Activated CD8-positive, alpha-beta T cell treated with anti-CD3 and anti-CD28 coated beads, Interleukin-2, amount 10 ng/mL, durations not matched to agents 7 days and 5 days (primary cell): ENCODE measurements at regions not wholly inside any gene's neighbourhood (a gene's known extent, or its start where the extent isn't known, plus 50 kb on each side); places are given as distances from the start of the nearest gene placed in this dataset.
"Not testable (repeated sequence)": the region's sequence is repeated elsewhere in the genome, so short reads cannot be mapped to it uniquely, and the experiment has no call there.

Experiments
- ATAC-seq: fragments of 150-1000 bp; cut with Tn5 transposase; one replicate; pipeline ENCODE4 v1.10.0; 2021; ENCODE audit warnings: moderate library complexity
- CTCF ChIA-PET: fragments of 350-600 bp; sonication (Branson Sonifier 250); formaldehyde crosslinking; loops from one replicate; lab custom pipeline; 2021; ENCODE audit warnings: antibody characterized with exemption; lab: Charles Lee
- POLR2A ChIA-PET: fragments of 350-600 bp; sonication (Branson Sonifier 250); formaldehyde crosslinking; loops from one replicate; lab custom pipeline; 2021; ENCODE audit warnings: antibody characterized with exemption; lab: Charles Lee
- DNase-seq: peaks from one replicate; pipeline ENCODE4 v3.0.0-alpha.2; 2020
- H3K27ac Mint-ChIP-seq: one replicate; pipeline ENCODE4 v1.8.0; 2021; ENCODE audit warnings: mild to moderate bottlenecking, mixed read lengths
- H3K27me3 Mint-ChIP-seq: one replicate; pipeline ENCODE4 v1.8.0; 2021; ENCODE audit warnings: low read depth, mixed read lengths
- H3K36me3 Mint-ChIP-seq: one replicate; pipeline ENCODE4 v1.8.0; 2021; ENCODE audit warnings: low read depth, mixed read lengths
- H3K4me1 Mint-ChIP-seq: one replicate; pipeline ENCODE4 v1.8.0; 2021; ENCODE audit warnings: low read depth, mixed read lengths
- H3K4me3 Mint-ChIP-seq: one replicate; pipeline ENCODE4 v1.8.0; 2021; ENCODE audit warnings: mild to moderate bottlenecking, mixed read lengths
- H3K9me3 Mint-ChIP-seq: one replicate; pipeline ENCODE4 v1.8.0; 2022; ENCODE audit warnings: mixed read lengths; ENCODE audit not compliant: insufficient read depth

DNA sequence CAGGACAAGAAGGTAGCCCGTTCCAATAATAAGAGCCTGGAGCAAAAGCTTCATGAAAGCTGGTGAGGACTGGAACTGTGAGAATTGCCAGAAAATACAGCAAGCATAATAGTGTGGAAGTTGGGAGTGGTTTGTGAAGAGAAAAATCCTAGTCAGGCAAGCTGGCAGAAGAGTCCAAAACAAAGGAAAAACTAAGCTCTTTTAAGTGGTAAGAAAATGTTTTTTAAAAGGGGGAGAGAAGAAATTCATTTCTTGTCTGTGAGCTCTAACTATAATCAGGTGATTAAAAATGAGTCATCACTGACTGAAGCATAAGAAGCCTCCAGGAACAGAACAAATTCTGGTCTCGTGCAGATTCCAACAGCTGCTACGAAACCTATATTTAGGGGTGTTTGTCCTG lies 102.6 kb downstream of the CAAP1 start:
- no peaks in the 10 kb centered on the region for H3K36me3 Mint-ChIP-seq
- no peak overlapping the region for H3K4me3 Mint-ChIP-seq
- no peaks in the 10 kb centered on the region for H3K27me3 Mint-ChIP-seq
- ChIA-PET CTCF (no interaction called here), POLR2A (no interaction called here)
- no peaks in the 10 kb centered on the region for H3K9me3 Mint-ChIP-seq
- ATAC-seq (no peak), DNase-seq (no peak)
- H3K27ac Mint-ChIP-seq: no peak overlapping the region
- no peaks in the 10 kb centered on the region for H3K4me1 Mint-ChIP-seq

DNA sequence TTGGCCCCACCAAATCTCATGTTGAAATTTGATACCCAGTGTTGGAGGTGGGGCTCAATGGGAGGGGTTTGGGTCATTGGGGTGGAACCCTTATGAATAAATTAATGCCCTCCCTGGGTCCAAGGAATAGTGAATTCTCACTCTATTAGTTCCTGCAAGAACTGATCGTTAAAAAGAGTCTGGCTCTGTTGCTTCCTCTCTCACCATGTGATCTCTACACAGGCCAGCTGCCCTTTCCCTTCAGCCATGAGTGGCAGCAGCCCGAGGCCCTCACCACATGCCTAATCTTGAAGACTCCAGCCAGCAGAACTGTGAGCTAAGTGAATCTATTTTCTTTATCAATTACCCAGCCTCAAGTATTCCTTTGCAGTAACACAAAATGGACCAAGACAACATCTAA lies 106.0 kb downstream of the CAAP1 start:
- Mint-ChIP-seq H3K4me1 (no peaks in the 10 kb centered on the region), H3K9me3 (no peaks in the 10 kb centered on the region), H3K27ac (no peak overlapping the region), H3K27me3 (no peaks in the 10 kb centered on the region), H3K36me3 (no peaks in the 10 kb centered on the region), H3K4me3 (no peak overlapping the region)
- CTCF ChIA-PET: no interaction called here
- ATAC-seq (no peak), DNase-seq (no peak)
- POLR2A ChIA-PET: no interaction called here

DNA sequence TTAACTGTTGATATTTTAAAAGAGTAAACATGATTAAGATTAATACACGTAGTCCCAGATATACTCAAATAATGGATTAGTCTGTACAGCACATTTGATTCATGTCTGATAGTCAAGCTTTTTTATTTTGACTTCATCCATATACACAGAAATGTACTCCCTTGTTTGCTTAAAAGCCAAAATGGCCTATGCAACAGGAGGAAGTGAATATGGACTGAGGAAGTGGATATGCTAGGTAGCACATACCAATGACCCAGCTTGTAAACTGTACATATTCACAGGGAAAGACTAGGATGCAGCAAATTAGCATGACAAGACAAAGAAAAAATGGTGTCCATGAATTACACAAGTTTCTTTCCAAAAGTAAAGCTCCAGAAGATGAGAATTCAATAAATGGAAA lies 109.7 kb downstream of the CAAP1 start:
- no peak overlapping the region for H3K4me3 Mint-ChIP-seq
- CTCF ChIA-PET: no interaction called here
- no peaks in the 10 kb centered on the region for H3K9me3 Mint-ChIP-seq
- ATAC-seq: no peak
- no peak for DNase-seq
- H3K27ac Mint-ChIP-seq: no peak overlapping the region
- H3K27me3 Mint-ChIP-seq: no peaks in the 10 kb centered on the region
- no peaks in the 10 kb centered on the region for H3K36me3 Mint-ChIP-seq
- POLR2A ChIA-PET: no interaction called here
- H3K4me1 Mint-ChIP-seq: no peaks in the 10 kb centered on the region

DNA sequence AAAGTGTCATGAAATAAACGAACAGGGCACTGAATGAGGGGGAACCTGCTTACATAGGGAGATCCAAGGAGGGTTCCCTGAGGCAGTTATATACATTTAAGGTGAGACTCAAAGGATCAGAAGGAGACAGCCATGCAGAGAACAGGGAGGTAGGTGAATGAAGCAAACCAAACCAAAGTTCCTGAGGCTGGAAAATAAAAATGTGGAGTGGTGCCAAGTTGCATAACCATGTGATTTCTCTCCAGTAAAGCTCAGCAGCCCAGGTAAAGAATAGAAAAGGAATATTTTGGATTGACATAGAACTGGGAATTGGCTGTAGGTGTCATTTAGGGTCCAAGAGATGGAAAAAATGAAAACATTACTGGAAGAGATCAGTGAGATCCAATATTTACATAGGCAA lies 110.7 kb downstream of the CAAP1 start:
- Mint-ChIP-seq H3K27me3 (no peaks in the 10 kb centered on the region), H3K27ac (no peak overlapping the region), H3K36me3 (no peaks in the 10 kb centered on the region), H3K4me3 (no peak overlapping the region), H3K4me1 (no peaks in the 10 kb centered on the region), H3K9me3 (no peaks in the 10 kb centered on the region)
- CTCF ChIA-PET: no interaction called here
- ATAC-seq: no peak
- DNase-seq: no peak
- POLR2A ChIA-PET: no interaction called here

DNA sequence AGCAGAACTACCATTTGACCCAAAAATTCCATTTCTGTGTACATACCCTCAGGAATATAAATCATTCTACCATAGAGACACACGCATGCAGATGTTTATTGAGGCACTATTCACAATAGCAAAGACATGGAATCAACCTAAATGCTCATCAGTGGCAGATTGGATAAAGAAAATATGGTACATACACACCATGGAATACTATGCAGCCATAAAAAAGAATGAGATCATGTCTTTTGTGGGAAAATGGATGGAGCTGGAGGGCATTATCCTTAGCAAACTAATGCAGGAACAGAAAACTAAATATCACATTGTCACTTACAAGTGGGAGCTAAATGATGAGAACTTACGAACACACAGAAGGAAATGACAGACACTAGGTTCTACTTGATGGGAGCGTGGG lies 112.3 kb downstream of the CAAP1 start:
- ATAC-seq, CTCF ChIA-PET, H3K4me3 Mint-ChIP-seq, DNase-seq, H3K9me3 Mint-ChIP-seq, H3K27ac Mint-ChIP-seq, H3K36me3 Mint-ChIP-seq, POLR2A ChIA-PET, H3K4me1 Mint-ChIP-seq, H3K27me3 Mint-ChIP-seq: not testable (repeated sequence)

DNA sequence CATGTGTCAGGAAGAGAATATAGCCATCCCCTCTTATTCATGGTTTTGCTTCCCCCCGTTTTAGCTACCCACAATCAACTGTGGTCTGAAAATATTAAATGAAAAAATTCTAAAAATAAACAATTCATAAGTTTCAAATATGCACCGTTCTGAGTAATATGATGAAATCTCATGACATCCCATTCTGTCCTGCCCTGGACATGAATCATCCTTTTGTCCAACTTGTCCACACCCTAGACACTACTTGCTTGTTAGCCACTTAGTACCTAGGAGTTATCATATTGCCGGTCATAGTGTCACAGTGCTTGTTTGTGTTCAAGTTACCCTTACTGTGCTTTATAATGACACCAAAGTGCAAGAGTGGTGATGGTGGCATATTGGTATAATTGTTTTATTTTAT lies 113.5 kb downstream of the CAAP1 start:
- no peaks in the 10 kb centered on the region for H3K9me3 Mint-ChIP-seq
- no peak for ATAC-seq
- H3K4me3 Mint-ChIP-seq: no peak overlapping the region
- H3K27ac Mint-ChIP-seq: no peak overlapping the region
- H3K36me3 Mint-ChIP-seq: no peaks in the 10 kb centered on the region
- no peaks in the 10 kb centered on the region for H3K4me1 Mint-ChIP-seq
- H3K27me3 Mint-ChIP-seq: no peaks in the 10 kb centered on the region
- ChIA-PET CTCF (no interaction called here), POLR2A (no interaction called here)
- no peak for DNase-seq

DNA sequence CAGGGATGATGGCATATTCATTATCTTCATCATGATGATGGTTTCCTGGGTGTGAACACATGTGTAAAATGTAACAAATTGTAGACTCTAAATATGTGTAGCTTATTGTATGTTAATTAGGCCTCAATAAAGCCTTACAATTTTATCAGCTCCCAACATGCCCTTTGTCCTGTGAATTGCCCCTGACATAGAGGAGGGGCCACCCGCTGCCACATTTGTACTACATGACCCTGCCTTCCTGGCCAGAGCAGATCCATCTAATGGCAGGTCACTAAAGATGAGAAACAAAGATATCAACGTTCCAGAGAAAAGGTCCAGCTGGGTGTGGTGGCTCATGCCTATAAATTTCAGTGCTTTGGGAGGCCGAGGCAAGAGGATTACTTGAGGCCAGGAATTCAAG lies 117.2 kb downstream of the CAAP1 start:
- Mint-ChIP-seq H3K27me3 (no peaks in the 10 kb centered on the region), H3K4me3 (no peak overlapping the region), H3K4me1 (no peaks in the 10 kb centered on the region), H3K36me3 (no peaks in the 10 kb centered on the region), H3K27ac (no peak overlapping the region), H3K9me3 (no peaks in the 10 kb centered on the region)
- POLR2A ChIA-PET: interaction anchor here (0.6 kb wide), 1 partner anchor 23 kb away, joined by 3 read pairs; no protein-coding TSS in a partner anchor
- ATAC-seq: no peak
- CTCF ChIA-PET: no interaction called here
- no peak for DNase-seq

DNA sequence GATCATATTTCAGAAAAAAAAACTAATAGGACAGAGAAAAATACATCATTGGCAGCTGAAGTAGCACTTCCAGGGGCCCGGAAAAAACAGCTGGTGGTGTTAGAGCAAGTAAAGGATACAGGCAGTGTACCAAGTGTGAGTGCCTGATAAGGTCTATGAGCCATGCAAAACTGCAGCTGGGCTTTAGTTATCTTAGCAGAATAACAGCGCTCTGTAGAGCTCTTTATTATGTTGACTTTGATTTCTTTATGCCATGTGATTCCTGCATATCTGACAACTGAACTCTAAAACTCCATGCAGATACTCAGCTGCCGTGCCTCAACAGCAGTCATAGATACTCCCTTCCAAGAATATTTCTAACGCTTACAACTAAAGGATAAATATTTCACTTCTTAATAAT lies 119.5 kb downstream of the CAAP1 start:
- POLR2A ChIA-PET: interaction anchor here (0.6 kb wide), 1 partner anchor 41 kb away, joined by 4 read pairs; no protein-coding TSS in a partner anchor
- no peaks in the 10 kb centered on the region for H3K36me3 Mint-ChIP-seq
- no peaks in the 10 kb centered on the region for H3K4me1 Mint-ChIP-seq
- H3K9me3 Mint-ChIP-seq: no peaks in the 10 kb centered on the region
- DNase-seq (no peak), ATAC-seq (no peak)
- H3K27me3 Mint-ChIP-seq: no peaks in the 10 kb centered on the region
- H3K27ac Mint-ChIP-seq: no peak overlapping the region
- no peak overlapping the region for H3K4me3 Mint-ChIP-seq
- CTCF ChIA-PET: no interaction called here

DNA sequence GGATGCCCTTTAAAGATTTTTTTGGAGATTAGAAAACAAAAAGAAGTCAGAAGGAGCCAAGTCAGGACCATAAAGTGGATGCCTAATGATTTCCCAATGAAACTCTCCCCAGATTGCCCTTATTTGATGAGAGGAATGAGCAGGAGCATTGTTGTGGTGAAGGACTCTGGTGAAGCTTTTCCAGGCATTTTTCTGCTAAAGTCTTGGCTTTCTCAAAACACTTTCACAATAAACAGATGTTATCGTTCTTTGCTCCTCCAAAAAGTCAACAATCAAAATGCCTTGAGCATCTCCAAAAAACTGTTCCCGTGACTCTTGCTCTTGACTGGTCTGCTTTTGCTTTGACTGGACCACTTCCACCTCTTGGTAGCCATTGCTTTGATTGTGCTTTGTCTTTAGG lies 121.8 kb downstream of the CAAP1 start:
- POLR2A ChIA-PET: no interaction called here
- Mint-ChIP-seq H3K36me3 (no peaks in the 10 kb centered on the region), H3K27me3 (no peaks in the 10 kb centered on the region), H3K4me3 (no peak overlapping the region), H3K27ac (no peak overlapping the region), H3K9me3 (no peaks in the 10 kb centered on the region), H3K4me1 (no peaks in the 10 kb centered on the region)
- ATAC-seq (no peak), DNase-seq (no peak)
- CTCF ChIA-PET: no interaction called here

DNA sequence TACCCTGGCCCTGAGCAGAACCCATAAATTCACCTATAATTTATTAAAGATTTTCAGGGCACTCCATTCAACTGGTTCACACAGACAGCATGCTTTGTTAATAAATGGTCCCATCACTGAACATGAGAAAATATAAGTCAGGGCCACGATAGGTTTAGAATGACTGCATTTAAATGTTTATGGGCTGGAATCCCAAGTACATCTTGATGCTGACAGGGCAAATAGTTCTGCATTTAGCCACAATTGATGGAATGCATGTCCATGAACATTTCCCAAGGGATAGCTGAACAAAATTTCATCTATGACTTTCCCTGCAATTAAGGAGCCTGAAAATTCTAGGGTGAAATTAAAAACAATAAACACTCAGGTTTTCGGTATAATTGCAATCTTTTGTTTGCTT lies 124.5 kb downstream of the CAAP1 start:
- CTCF ChIA-PET: no interaction called here
- no peak for DNase-seq
- Mint-ChIP-seq H3K27me3 (no peaks in the 10 kb centered on the region), H3K36me3 (no peaks in the 10 kb centered on the region), H3K4me3 (no peak overlapping the region), H3K4me1 (no peaks in the 10 kb centered on the region), H3K9me3 (no peaks in the 10 kb centered on the region), H3K27ac (no peak overlapping the region)
- POLR2A ChIA-PET: no interaction called here
- ATAC-seq: no peak

DNA sequence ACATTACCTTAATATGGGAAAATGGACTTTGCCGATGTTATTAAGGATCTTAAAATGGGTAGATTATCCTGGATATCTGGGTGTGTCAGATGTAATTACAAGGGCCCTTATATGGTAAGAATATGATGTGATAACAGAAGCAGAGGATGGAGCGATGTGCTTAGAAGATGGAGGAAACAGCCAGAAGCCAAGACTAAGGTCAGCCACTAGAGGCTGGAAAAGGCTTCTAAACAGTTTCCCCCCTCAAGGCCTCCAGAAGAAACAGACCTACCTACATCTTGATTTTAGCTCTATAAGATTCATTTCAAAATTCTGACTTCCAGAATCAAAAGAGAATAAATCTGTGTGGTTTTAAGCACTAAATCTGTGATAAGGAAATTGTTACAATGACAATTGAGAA lies 131.9 kb downstream of the CAAP1 start:
- DNase-seq (no peak), ATAC-seq (no peak)
- Mint-ChIP-seq H3K36me3 (no peaks in the 10 kb centered on the region), H3K4me3 (no peak overlapping the region), H3K27me3 (no peaks in the 10 kb centered on the region), H3K9me3 (no peaks in the 10 kb centered on the region), H3K4me1 (no peaks in the 10 kb centered on the region), H3K27ac (no peak overlapping the region)
- CTCF ChIA-PET: interaction anchor here (1.2 kb wide), 2 partner anchors 18 to 96 kb away, joined by 3 read pairs; no protein-coding TSS in a partner anchor
- POLR2A ChIA-PET: no interaction called here

DNA sequence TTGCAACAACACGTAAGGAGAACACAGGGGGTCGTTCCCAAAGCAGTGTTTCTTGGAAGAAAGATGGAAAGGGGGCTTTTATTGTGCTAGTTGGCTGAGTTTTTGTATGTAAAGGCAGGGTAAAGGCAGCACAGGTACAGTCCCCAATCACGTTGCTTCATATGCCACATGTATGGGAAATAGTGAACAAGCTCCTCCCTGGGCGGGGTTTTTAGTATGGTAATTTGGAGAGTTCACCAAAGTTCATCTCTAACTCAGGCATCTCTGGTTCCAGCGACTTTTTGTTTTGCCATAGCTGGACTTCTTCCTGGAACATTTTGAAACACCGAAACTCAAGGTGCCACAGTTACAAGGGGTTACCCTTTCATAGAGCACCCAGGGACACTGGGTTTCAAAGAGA lies 133.9 kb downstream of the CAAP1 start:
- H3K27me3 Mint-ChIP-seq: no peaks in the 10 kb centered on the region
- no peaks in the 10 kb centered on the region for H3K9me3 Mint-ChIP-seq
- H3K27ac Mint-ChIP-seq: no peak overlapping the region
- H3K4me3 Mint-ChIP-seq: no peak overlapping the region
- ATAC-seq: no peak
- no peak for DNase-seq
- H3K4me1 Mint-ChIP-seq: no peaks in the 10 kb centered on the region
- CTCF ChIA-PET: no interaction called here
- no peaks in the 10 kb centered on the region for H3K36me3 Mint-ChIP-seq
- POLR2A ChIA-PET: no interaction called here

DNA sequence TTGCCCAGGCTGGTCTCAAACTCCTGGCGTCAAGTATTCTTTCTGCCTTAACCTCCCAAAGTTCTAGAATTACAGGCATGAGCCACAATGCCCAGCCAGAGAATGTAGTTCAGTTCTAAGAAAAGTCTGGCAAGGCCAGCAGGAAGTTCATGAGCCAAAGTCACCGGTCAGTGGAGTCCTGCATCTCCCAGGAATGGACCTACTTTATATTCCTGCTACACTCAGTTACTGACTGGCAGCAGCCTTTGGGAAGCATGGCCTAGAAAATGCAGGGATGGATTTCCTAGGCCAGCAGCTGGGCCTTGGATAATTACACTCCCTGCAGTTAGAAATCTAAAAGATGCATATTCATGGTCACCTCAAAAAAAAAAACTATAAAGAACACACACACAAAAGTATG lies 135.7 kb downstream of the CAAP1 start:
- Mint-ChIP-seq H3K4me1 (no peaks in the 10 kb centered on the region), H3K36me3 (no peaks in the 10 kb centered on the region), H3K27me3 (peaks cover 2% of the 10 kb centered on the region), H3K27ac (no peak overlapping the region), H3K4me3 (no peak overlapping the region), H3K9me3 (no peaks in the 10 kb centered on the region)
- ATAC-seq: no peak
- ChIA-PET CTCF (interaction anchor here (0.6 kb wide), 1 partner anchor 96 kb away, joined by 3 read pairs; no protein-coding TSS in a partner anchor), POLR2A (no interaction called here)
- no peak for DNase-seq
